Daoy (cell line): ENCODE measurements at regions not wholly inside any gene's neighbourhood (a gene's known extent, or its start where the extent isn't known, plus 50 kb on each side); places are given as distances from the start of the nearest gene placed in this dataset.

ENCODE experiments used
- DNase-seq: peaks from one replicate; pipeline ENCODE4 v3.0.0-alpha.2; 2015; ENCODE audit warnings: low read depth

DNA sequence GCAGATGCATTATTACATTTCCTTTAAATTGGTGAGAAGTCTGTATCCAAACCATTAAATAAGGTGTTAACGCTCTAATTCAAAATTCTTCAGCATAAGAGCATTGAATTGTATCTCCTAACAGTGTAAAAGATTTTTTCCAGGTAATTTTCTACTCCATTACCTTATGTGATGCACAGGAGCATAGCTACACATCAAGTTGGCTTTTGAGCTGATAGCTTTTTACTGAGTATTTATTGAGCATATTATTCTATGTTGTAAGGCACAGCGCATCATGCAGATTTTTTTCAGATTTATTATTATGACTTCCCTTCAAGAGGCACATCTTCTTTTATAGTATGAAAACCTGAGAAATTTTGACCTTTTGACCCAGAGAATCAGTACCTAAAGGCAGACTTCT lies 270.7 kb upstream of the MIR17HG start:
- no peak for DNase-seq

DNA sequence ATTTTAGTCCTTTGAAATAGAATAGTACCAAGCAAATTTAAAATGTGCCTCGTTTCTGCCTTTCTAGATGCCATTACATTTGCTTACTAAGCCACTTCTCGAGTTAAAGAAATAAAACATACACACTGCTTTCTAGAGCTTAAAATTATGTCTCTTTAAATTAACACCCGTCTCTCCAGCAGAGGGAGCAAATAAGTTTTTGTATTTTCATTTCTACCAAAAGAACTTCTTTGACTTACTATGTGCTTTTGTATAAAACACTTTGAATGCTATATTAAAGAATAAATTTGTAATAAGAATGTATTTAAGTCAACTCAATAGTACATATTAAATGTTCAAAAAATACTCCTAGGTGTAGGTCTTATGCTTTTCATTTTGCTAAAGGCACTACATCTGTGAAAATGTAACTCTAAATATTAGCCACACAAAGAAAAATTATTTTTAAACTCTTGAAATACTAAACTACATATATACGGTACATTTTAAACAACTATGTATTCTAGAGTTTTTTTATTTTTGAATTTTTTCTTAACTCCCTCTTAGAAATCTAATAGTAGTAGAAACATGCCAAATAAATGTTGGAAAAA lies 269.3 kb upstream of the MIR17HG start:
- DNase-seq: no peak

DNA sequence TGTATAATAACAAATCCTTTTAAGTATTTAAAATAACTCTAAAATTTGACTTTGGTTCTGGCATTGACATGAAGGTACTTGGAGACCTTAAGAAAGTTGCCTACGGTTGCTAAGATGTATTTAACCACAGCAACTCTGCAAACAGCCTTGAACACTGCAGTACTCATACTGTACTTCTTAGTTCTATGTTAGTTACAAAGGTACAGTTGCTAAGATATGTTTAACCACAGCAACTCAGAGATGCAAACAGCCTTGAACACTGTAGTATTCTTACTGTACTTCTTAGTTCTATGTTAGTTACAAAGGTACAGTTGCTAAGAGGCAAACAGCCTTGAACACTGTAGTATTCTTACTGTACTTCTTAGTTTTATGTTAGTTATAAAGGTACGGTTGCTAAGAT lies 268.3 kb upstream of the MIR17HG start:
- DNase-seq: no peak

DNA sequence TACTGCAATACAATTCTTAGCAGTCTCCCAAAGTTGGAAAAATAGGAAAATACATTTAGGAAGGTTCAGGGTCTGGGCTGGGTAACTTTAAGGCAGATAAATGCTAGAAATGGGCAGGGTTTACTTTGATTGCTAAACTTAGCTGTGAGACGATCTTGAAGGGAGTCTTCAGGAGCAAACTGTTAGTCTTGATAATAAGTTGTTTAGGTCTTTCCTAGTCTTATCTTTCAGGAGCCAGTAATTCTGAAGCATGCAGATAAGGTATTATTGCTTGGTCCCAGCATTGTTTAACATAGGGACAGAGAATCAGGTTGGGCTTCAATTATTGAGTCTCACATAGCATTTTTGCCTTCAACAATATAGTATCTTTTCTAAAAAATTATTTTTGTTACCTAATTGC lies 262.4 kb upstream of the MIR17HG start:
- DNase-seq: no peak

DNA sequence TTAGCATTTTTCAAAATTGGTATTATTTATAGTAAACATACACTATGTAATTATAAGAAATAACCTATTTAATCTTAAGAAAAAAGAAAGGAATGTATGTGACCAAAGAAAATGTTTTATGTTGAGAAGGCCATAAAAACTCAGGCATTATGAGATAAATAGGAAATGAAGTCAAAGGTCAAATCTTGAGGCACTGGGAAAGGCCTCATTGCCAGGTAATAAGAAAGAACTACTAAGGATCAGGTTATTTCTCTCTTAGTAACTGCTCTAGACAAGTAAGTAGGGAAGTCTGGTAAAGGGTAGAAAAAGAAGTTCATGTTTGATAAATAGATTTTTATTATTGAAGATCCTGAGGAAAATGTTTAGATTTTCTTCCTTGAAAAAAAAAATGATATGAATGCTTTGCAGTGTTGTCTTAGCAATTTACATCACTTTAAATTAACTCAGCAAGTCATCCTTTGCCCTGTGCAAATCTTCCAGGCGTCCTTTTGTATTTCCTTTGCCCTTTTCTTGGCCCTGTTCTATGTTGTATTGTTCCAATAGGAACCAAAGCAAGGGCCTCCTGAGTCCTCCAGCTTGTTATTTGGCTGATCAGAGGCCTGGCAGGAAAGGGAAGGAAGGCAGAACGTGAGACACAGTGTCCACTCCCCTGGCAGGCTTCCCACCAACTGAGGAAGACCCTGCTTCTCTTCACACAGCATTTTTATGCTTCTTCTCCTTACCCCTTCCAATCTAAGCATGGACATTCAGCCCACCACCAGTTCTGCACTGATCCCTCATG lies 260.4 kb upstream of the MIR17HG start:
- no peak for DNase-seq

DNA sequence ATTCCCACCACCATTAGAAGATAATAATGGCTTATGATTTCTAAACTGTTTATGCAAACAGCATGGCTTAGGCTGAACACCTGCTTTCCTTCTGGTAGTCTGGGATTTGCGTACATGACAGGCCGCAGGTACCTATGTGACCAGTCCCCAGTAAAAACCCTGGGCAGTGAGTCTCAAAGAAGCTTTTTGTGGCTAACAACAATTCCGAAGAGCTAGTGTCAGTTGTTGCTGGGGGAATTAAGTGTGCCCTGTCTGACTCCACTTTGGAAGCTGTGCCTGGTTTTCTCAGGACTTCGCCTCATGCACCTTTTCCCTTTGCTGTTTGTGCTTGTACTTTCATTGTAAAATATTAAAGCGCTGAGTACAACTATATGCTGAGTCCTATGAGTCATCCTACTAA lies 250.2 kb upstream of the MIR17HG start:
- no peak for DNase-seq

DNA sequence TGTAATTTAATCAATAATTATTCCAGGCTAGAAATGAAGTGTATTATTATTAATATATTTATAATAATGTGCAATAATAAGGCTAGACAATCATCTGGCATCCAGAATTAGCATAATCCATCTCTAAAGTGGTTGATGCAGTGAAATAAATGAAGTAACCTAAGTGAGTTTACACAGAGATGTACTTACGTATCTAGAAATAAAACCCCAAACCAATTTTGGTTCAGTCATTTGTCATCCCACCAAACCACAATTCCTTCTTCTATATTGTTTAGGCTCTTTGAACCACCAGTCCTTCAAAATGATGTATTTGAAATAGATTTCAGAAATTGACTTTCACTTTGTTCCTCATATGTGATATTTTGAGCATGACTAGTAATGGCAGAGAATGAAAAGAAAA lies 247.6 kb upstream of the MIR17HG start:
- DNase-seq: no peak

DNA sequence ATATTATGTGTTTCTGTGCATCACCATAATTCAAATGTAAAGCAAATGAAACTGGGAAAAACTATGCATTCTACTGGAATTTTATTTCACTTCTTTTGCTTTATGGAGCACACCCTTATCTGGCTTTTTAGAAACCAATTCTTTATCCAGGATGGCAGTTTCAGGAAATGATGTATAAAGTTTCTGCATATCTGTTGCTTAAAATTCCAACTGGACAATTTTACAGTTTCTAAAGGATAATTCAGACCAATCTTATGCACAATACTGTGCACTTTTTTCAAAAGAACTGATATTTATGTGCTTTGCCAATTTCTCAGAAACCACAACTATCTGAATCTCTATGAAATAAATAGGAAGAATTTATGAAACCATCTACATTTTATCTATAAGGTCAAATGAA lies 246.5 kb upstream of the MIR17HG start:
- DNase-seq: no peak

DNA sequence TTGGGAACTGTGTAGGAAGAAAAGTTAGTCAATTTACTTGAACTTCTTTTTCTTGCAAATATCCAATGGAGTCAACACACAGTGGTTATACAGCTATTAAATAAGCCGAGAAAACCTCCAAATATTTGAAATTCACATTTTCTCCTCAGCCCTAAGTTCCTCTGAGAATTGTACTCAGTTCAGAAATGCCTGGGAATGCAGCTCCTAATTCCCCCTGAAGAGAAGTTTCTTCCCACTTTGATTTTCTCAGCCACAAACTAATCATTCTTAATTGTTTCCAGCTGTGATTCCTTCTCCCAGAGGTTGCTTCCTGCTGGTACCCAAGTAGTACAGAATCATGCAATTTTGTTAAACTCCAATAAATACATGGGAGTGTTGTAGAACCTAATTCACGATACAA lies 246.1 kb upstream of the MIR17HG start:
- no peak for DNase-seq

DNA sequence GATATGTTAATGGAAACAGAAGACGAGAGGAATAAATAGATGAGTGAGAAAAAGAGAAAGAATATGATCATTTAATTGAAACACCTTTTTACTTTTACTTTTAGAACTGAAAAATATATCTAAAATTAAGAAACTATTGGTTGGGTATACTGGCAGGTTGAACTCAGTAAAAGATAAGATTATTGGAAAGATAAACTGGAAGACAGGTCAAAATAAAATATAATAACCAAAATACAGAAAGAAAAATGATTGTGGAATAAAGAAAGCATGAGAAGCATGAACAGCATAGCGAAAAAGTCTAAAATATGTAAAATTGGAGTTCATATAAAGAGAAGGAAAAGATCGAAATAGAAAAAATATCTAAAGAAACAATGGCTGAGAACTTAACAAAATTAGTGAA lies 242.2 kb upstream of the MIR17HG start:
- no peak for DNase-seq

DNA sequence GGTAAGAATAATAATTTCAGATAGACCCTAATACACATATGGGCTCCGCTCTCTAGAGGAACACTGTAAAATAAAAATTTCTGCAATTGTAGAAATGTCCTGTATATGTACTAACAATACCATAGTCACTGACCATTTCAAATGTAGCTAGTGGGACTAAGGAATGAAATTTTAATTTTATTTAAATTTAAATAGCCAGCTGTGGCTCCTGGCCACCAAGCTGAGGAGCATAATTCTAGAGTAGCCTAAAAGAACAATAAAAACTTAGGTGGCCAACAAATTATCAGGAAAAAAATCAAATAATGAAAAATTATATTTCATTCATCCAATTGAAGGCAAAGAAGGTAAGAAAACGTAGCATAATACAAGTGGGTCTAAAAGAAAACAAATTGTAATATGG lies 240.9 kb upstream of the MIR17HG start:
- DNase-seq: no peak

DNA sequence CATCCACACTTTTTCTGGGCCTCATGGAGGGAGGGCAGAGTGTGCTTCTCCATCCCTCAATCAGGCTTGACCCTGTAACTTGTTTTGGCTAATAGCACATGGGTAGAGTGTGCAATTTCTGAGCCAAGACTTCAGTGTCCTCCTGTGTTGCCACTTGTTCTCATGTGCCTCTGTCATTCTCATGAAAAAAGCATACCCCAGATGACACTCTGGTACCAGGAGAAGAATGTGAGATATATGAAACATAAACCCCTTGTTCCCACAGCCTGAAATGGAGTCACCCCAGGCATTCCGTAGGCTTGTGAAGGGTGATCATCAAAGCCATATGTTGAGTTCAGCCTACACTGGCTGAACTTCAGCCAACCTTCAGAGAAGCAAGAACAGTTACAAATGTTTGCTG lies 239.2 kb upstream of the MIR17HG start:
- no peak for DNase-seq

DNA sequence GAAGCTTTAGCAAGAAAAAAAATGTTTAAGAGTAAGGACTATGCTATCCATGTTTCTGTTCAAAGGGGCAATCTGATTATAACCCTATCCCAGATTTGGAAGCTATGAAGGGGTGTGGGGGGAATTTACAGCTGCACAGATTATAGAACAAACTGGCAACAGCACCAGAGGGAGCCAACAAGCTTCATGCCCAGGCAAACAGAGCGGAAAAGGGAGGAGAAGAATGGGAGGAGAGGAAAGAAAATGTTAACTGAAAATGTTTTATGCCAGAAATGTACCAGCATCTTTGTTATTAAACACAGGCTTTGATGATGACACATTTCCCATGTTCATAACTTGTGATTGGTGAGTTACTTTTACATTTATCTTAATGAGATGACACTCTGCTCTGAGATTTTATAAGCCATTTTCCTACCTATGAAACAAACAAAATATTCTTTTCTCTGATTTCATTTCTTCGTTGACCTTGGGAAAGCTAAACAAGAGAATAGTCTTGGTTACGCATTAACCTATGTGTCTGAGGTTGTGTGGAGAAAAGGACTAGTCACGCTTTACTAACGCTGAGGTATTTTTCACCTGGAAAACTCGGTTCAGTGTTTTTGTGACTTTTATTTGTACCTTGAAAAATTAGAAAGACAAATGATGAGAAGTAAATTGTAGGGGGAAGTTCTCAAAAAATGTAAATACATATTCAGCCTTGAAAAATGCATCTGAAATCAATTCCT lies 235.8 kb upstream of the MIR17HG start:
- DNase-seq: no peak

DNA sequence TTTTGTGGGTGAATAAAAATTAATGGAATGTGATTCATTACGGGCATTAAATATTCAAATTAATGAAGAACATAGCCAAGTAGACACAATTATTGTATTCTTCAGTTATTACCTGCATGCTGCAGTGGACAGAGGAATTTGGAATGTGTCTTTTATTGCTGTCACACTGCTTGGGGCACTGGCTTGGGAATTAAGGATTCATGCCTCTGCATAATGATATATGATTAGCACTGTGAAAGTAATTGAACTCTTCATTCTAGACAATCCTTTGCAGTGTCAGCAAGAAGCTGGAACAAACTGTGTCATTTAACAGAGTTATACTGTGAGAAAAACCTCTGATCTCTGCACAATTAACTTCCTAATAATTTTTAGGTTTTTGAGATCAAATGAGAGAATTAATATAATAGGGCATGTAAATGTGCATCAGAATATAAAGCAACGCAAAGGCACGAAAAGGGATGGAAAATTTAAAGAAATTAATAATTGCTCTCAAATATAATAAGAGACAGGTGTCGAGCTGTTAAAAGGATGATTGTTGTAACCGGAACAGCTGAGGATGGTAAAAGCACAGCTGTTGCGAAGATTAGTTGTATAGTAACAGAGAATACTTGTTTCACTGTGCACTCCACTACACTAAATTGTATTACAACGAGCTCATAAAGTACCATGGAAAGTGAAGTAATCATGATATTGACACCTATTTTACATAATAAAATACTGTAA lies 235.1 kb upstream of the MIR17HG start:
- DNase-seq: no peak

DNA sequence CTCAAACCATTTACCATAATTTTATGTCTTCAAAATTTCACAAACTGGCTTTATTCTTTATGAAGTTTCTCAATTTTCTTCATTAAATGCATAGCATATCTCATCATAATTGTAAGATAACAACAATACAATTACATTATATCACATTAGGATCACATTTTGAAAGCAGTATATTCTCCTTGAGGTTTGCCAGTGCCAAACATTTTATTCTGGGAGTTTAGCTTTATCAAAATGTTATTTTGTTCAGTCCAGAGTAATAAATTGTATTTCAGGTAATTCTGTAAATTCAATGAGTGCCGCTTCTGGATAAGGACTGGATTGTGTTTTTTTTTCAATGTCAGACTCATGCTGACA lies 234.6 kb upstream of the MIR17HG start:
- no peak for DNase-seq

DNA sequence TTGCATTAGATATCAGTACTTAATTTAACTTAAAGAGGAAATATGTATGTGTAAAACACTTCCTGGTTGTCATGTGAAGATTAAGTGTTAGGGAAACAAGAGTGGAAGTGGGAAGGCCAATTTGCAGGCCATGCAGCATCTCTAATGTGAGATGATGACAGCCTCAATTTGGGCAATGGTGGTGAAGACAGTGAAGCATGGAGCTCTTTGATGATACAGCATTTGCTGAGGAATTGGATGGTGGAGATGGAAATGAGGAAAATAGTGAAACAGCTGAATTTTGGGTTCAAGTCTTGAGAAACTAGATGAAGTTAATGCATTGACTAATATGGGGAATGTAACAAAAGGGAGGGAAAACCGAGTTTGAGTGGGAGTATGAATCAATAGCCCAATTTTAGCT lies 231.7 kb upstream of the MIR17HG start:
- no peak for DNase-seq

DNA sequence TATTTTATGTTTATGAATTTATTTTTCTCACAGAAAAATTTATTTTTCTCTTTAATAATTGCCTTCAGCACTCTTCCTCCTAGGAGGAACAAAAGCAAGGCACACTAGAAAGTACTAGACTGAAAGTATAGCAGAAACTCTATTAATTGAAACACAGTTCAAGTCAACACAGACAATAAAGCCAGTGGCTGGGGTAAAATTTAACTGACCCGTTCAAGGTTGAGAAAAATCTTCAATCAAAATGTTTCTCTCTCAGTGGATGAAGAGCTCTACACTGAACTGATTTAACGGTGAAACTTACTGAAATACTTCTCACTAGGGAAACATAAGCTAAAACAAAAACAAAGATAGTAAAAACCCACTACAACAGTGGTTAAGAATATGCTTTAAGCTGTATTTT lies 230.1 kb upstream of the MIR17HG start:
- no peak for DNase-seq

DNA sequence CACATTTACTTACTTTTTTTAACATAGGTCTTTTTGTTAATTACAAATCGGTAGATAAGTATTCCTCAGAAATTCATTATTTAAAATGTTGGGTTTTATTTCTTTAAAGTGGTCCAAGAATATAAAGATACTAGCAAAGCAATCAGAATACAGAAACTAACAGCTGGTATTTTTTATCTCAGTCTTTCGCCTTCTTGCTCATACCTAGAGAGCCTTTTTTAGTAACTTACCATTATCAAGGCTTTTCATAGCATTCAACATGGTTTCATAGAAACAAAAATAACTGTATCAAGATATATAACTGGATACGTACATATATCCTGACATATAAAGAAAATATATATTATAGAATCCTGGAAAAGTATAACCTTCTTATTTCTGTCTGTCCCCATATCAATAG lies 227.8 kb upstream of the MIR17HG start:
- DNase-seq: no peak

DNA sequence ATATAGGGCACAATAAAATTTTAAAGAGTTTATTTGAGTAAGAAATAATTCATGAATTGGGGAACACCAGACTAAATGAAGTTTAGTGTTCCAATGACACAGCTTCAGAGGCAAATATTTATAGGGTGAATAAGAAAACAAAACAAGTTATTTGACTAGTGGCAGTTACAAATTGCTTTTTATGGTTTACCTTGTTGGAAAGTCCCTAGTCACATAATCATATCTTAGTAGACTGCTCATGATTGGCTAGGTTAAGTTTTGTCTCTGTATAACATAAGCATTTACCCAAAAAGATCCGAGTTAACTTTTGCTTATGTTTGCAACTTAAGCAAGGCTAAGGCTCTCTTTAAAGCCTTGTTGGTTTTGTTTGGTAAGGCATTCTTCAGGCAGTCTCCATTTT lies 224.7 kb upstream of the MIR17HG start:
- no peak for DNase-seq

DNA sequence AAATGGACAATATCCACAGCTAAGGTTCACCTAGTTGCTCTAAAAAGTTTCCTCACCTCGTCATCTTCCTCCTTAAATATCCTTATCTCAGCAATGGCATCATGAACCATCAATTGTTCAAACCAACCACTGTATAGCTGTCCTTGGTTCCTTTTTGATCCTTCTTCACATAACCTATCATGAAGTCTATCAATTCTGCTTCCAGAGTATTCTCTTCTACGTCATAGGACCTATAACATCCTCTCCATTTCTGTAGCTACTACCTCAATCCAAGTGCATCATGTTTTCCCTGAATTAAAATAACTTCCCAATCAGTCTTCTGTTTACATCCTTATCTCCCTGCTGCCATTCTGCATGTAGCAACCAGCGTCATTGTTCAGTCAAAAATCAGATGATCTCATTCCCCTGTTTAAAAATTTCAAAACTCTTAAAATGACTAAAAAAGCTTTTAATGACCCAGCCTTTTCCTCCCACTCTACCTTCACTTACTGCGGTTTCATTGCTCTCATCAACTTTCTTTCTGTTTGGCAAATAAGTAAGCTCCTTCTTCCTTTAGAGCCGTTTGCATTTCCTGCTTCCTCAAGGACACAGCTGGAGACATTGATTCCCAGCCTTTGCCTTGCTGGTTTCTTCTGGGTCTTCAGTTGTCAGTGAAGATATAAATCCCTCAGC lies 223.9 kb upstream of the MIR17HG start:
- DNase-seq: no peak

DNA sequence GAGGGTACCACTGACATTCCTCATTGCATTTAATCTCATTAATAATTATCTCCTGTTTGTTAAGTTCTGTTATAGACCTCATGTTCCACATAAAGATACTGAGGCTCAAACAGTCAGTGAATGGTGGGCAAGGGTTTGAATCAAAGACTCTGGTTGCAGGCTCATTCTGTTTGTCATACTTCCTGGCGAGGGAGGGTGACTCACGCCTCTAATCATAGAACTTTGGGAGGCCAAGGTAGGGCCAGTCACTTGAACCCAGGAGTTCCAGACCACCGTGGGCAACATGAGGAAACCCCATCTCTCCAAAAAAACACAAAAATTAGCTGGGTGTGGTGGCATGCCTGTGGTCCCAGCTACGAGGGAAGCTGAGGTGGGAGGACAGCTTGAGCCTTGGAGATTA lies 220.7 kb upstream of the MIR17HG start:
- peak; percentile 10 for DNase-seq

DNA sequence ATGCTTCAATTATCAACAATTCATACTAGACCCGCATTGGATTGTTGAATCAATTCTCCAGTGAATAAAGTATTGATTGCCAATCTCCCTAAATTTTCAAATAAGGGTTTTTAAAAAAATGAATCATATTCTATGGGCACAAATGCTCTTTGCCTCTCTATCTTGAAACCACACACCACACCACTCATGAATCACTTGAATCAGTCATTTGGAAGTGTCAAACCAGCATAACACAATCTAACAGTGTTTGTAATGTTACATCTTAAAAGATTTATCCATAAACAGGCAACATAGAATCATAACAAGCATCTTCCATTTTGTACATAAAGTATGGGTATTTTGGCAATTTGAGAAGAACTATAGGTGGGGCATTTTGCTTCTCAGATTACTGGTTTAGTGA lies 219.5 kb upstream of the MIR17HG start:
- DNase-seq: no peak
